HG02885 (cell line): ENCODE measurements at regions not wholly inside any gene's neighbourhood (a gene's known extent, or its start where the extent isn't known, plus 50 kb on each side); places are given as distances from the start of the nearest gene placed in this dataset.
A peak's percentile ranks its signal among the peaks of the same experiment; 100 is the strongest.
"Not testable (repeated sequence)": the region's sequence is repeated elsewhere in the genome, so short reads cannot be mapped to it uniquely, and the experiment has no call there.

Experiments
- ATAC-seq: cut with Tn5 transposase; IDR thresholded peaks from one replicate; pipeline ENCODE4 v1.9.1; 2021; ENCODE audit warnings: mild to moderate bottlenecking; ENCODE audit not compliant: unreplicated experiment, poor library complexity

- ATAC-seq, result no peak
These were observed 108.2 kb downstream of the NRN1 start for GRCh38 chr6:5898563-5898962.

- no peak for ATAC-seq
These were observed 108.6 kb downstream of the NRN1 start for GRCh38 chr6:5898102-5898501.

- ATAC-seq, result no peak
These were observed 110.1 kb downstream of the NRN1 start for GRCh38 chr6:5896476-5897200.

- ATAC-seq, result no peak
These were observed 112.4 kb downstream of the NRN1 start for GRCh38 chr6:5894357-5894756.

DNA sequence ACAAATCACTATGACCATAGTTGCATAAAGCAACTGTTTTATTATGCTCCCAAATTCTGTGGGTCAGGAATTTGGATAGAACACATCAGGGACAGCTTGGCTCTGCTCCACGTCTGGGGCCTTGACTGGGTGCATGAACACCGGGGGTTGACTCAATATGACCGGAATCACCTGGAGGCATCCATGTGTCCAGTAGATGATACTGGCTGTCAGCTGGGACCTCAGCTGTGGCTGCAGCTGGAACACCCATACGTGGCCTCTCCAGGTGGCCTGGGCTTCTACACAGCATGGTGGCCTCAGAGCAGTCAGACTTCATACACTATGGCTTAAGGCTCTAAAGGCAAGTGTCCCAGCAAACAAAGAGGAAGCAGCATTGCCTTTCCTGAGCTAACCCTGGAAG, 113.4 kb downstream of the NRN1 start:
- ATAC-seq, result no peak

- ATAC-seq, result no peak
These were observed 114.1 kb downstream of the NRN1 start for GRCh38 chr6:5892669-5893068.

GRCh38 chr6:5878792-5879191, 127.9 kb downstream of the NRN1 start:
- ATAC-seq, result no peak

DNA sequence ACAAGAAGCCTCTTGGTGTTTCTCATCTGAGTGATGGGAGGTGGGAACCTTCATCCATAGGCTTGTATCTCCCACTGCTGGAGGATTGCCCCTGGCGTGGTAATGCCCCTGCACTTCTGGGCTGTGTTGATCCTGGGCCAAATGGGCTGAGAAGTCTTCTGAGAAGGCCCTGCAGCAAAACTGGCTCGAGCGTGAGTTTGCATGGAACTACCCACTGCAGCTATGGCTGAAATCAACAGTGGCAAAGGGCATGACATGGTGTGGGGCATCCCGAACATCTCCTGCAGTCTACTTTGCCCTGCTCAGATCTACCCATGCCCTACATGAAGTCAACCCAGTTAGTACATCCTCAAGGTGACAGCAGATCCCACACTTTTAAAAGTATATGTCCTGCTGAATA, 130.6 kb downstream of the NRN1 start:
- ATAC-seq, result no peak

GRCh38 chr6:5873976-5874375, 132.7 kb downstream of the NRN1 start:
- not testable (repeated sequence) for ATAC-seq

DNA sequence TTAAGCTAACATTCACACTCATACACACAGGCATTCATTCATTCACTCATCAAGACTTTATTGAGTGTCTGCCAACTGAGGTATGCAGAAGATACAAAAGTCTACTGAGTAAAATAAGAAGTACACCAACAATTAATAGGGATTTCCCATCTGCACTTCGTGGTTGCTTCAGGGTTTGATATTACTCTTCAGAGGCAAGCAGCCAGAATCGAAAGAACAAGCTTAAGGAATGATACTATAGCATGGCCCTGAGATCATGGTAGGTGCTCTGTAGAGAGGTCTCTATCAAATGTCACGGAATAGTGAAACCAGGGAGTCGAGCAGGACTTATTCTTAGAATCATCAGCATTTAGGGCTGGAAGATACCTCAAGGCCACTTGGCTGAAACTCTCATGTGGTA, 135.4 kb downstream of the NRN1 start:
- peak; percentile 41 for ATAC-seq

DNA sequence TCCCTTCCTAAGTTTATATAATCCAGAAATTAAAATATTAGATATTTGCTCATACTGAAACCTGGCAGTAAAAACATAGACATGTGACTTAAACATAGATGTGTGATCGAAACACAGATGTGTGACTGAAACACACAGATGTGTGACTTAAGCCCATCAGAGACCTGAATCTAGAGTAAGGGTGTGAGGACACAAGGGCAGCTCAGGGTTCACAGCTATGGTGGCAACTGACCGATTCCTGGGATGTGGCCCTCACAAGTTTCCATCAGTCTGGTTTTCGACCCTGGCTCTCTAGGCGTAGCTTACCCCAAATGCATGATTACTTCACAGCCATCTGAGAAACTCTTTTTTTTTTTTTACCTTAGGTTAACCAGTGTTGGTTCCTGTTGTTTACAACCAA, 137.0 kb downstream of the NRN1 start:
- peak; percentile 49 for ATAC-seq

DNA sequence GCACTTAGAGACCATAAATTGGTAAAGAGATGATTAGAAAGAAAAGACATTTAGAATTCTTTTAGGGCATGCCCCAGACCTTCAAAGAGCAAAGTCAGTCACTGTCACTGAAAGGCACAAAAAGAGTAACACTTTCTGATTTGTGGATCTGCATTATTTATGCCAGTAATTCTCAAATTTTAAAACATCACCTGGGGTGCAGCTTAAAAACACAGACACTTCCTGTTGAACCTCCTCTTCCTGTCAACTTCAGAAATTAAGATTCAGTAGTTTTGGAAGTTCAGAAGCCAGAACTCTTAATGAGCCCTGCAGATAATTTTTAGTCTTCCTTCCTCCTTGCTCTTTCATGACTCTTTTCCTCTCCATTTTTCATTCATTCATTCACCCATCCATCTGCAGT, 137.5 kb downstream of the NRN1 start:
- ATAC-seq, result no peak

- no peak for ATAC-seq
These were observed 140.1 kb downstream of the NRN1 start for GRCh38 chr6:5866547-5867051.

GRCh38 chr6:5865506-5866031, 141.2 kb downstream of the NRN1 start:
- ATAC-seq, result no peak

GRCh38 chr6:5860849-5861248, 145.9 kb downstream of the NRN1 start:
- no peak for ATAC-seq

GRCh38 chr6:5855787-5856470, 150.8 kb downstream of the NRN1 start:
- ATAC-seq, result no peak

- no peak for ATAC-seq
These were observed 151.8 kb downstream of the NRN1 start for GRCh38 chr6:5854899-5855298.

- peak; percentile 82 for ATAC-seq
These were observed 155.4 kb downstream of the NRN1 start for GRCh38 chr6:5851261-5851757.

DNA sequence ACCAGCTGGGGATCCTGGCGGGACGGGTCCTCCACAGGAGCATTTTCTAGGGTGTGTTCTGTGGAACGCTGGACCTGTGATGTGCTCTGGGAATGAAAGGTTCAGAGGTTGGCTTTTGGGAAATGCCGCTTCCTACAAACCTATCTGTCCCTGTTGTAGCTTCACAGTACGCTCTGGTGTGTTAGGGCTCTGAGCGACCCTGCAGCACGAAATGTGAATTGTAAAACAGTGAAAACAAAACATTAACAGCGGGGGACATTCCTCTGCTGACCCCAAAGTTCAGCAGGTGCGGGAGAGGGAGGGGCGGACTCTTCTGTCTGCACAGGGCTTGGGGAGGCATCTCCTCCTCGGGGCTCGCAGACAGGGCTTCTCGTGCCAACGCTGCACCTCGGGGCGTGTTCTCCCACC, 155.9 kb downstream of the NRN1 start:
- ATAC-seq, result peak; percentile 6

GRCh38 chr6:5846889-5847288, 159.8 kb downstream of the NRN1 start:
- peak; percentile 75 for ATAC-seq

DNA sequence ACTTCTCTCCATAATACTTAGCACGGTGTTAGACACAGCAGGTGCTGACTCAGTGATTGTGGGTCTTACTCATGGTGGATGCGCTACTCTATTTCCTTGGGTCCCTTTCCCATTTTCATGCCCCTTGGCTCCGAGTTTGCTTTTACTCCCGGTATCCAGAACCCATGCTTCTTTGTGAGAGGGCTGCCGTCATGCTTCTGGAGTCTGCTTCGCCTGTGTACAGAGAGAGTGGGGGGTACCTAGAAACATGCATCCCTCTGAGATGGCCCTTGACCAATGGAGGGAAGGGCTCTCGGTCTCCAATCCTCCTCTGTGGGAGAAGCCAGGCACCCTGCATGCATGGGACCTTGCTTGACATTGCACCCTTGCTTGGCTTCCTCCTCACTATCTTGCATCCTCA, 160.4 kb downstream of the NRN1 start:
- ATAC-seq, result no peak
